HFFc6 (cell line): ENCODE measurements at regions not wholly inside any gene's neighbourhood (a gene's known extent, or its start where the extent isn't known, plus 50 kb on each side); places are given as distances from the start of the nearest gene placed in this dataset.

Source experiments
- DNase-seq: peaks from one replicate; pipeline ENCODE4 v3.0.0-alpha.2; 2018
- H3K27ac Mint-ChIP-seq: 2 replicates; pipeline ENCODE4 v1.8.0; 2020; ENCODE audit warnings: mild to moderate bottlenecking, mixed read lengths
- H3K27me3 Mint-ChIP-seq: 2 replicates; pipeline ENCODE4 v1.8.0; 2021; ENCODE audit warnings: mild to moderate bottlenecking, moderate library complexity, mixed read lengths; ENCODE audit not compliant: insufficient read depth
- H3K36me3 Mint-ChIP-seq: 2 replicates; pipeline ENCODE4 v1.8.0; 2021; ENCODE audit warnings: low read depth, mixed read lengths
- H3K4me1 Mint-ChIP-seq: 2 replicates; pipeline ENCODE4 v1.8.0; 2020; ENCODE audit warnings: low read depth, mixed read lengths
- H3K4me3 Mint-ChIP-seq: 2 replicates; pipeline ENCODE4 v1.8.0; 2020; ENCODE audit warnings: mild to moderate bottlenecking, moderate library complexity, mixed read lengths
- H3K9me3 Mint-ChIP-seq: 2 replicates; pipeline ENCODE4 v1.8.0; 2020; ENCODE audit warnings: mild to moderate bottlenecking, mixed read lengths
- TF ChIP-seq, protein P1 (sequence below): fragments of 200-600 bp; sonication (generic); IDR thresholded peaks from 2 replicates; pipeline ENCODE4 v1.5.0; 2021; ENCODE audit warnings: antibody characterized with exemption, mild to moderate bottlenecking

DNA sequence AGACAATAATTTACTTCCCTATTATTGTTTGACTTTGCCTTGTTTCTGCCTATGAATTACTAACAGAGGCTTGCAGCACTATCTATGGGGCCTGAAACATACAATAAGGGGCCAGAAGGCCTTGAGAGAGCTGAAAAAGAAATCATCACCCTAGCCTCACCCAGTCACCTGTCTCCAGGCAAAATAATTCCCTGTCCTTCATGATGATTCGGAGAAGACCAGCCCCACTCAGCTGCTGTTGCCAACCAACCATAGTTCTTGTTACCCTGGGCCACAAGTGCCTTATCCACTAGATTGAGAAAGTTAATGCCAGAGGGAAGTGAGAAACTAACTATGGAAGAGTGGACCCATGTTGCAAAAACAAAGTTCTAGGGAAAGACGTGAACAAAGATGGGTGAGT lies 97.1 kb downstream of the ARF6 start:
- peaks cover 73% of the 10 kb centered on the region for H3K4me1 Mint-ChIP-seq

GRCh38 chr14:49991491-49991890 lies 98.6 kb downstream of the ARF6 start:
- peaks cover 65% of the 10 kb centered on the region for H3K4me1 Mint-ChIP-seq
- no peaks in the 10 kb centered on the region for H3K36me3 Mint-ChIP-seq
- H3K27me3 Mint-ChIP-seq, result no peaks in the 10 kb centered on the region
- H3K4me3 Mint-ChIP-seq, result no peak overlapping the region
- no peak for DNase-seq
- H3K9me3 Mint-ChIP-seq, result no peaks in the 10 kb centered on the region
- TF ChIP-seq, protein P1, sequence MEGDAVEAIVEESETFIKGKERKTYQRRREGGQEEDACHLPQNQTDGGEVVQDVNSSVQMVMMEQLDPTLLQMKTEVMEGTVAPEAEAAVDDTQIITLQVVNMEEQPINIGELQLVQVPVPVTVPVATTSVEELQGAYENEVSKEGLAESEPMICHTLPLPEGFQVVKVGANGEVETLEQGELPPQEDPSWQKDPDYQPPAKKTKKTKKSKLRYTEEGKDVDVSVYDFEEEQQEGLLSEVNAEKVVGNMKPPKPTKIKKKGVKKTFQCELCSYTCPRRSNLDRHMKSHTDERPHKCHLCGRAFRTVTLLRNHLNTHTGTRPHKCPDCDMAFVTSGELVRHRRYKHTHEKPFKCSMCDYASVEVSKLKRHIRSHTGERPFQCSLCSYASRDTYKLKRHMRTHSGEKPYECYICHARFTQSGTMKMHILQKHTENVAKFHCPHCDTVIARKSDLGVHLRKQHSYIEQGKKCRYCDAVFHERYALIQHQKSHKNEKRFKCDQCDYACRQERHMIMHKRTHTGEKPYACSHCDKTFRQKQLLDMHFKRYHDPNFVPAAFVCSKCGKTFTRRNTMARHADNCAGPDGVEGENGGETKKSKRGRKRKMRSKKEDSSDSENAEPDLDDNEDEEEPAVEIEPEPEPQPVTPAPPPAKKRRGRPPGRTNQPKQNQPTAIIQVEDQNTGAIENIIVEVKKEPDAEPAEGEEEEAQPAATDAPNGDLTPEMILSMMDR, result no peak
- H3K27ac Mint-ChIP-seq, result no peak overlapping the region

More for the DNA sequence above, 97.1 kb downstream of the ARF6 start:
- no peaks in the 10 kb centered on the region for H3K36me3 Mint-ChIP-seq
- H3K4me3 Mint-ChIP-seq, result no peak overlapping the region
- no peaks in the 10 kb centered on the region for H3K9me3 Mint-ChIP-seq
- no peaks in the 10 kb centered on the region for H3K27me3 Mint-ChIP-seq
- TF ChIP-seq, protein P1, result no peak
- H3K27ac Mint-ChIP-seq, result no peak overlapping the region
- DNase-seq, result no peak

DNA sequence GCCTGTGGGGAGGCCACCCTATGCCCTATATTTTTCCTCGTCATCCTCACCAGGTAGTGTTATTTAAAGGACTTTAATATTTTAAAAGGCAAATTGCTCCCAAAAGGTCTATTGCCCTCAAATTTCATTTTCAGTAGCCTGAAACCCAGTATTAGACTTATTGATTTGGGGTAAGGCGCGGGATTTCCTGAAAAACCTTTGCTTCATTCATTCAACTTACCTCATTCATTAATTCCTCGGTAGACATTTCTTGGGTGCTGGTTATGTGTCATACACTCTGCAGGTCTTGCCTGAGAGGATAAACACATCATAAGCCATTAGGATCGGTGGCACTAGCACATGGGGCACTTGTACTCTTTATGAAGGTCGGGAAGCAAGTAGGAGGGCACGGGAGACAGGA lies 99.2 kb downstream of the ARF6 start:
- Mint-ChIP-seq H3K9me3 (no peaks in the 10 kb centered on the region), H3K27me3 (no peaks in the 10 kb centered on the region; the same call in 1 of the 2 replicates), H3K36me3 (no peaks in the 10 kb centered on the region), H3K4me3 (no peak overlapping the region), H3K27ac (peak overlapping the region; percentile 91), H3K4me1 (peaks cover 60% of the 10 kb centered on the region)
- TF ChIP-seq, protein P1, result no peak
- DNase-seq, result no peak

DNA sequence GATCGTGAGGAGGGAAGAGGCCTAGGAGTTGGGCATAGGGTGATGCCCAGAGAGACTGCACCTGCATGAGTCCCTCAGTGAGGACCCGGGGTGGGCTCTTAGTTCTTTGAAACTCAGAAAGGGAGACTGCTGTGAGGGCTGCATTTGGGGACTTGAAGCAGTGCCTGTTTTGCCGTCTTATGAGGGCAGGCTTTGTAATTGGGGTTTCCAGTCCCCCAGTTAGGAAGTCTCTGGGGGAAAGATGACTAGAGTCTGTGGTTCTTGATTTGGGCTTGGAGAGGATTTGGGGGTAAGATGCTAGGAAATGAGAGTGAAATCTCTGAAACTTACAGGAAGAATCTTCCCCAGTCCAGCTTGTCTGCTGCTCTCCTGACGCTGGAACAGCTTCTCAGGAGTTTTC lies 99.6 kb downstream of the ARF6 start:
- TF ChIP-seq, protein P1, result no peak
- Mint-ChIP-seq H3K4me1 (peaks cover 57% of the 10 kb centered on the region), H3K4me3 (no peak overlapping the region), H3K9me3 (no peaks in the 10 kb centered on the region), H3K27ac (peak overlapping the region; percentile 91), H3K27me3 (no peaks in the 10 kb centered on the region; the same call in 1 of the 2 replicates), H3K36me3 (no peaks in the 10 kb centered on the region)
- no peak for DNase-seq

GRCh38 chr14:49992901-49993339 lies 100.0 kb downstream of the ARF6 start:
- Mint-ChIP-seq H3K27ac (peak overlapping the region; percentile 91), H3K9me3 (no peaks in the 10 kb centered on the region), H3K36me3 (no peaks in the 10 kb centered on the region), H3K4me1 (peaks cover 57% of the 10 kb centered on the region), H3K27me3 (no peaks in the 10 kb centered on the region; the same call in 1 of the 2 replicates), H3K4me3 (0 out of 2 replicates have a peak overlapping the region, but pooled peaks have one; percentile 31)
- DNase-seq, result peak; percentile 90
- TF ChIP-seq, protein P1, result 0 out of 2 replicates have a peak, but pooled peaks have one; percentile 19

GRCh38 chr14:49993565-49993964 lies 100.7 kb downstream of the ARF6 start:
- Mint-ChIP-seq H3K27me3 (no peaks in the 10 kb centered on the region; the same call in 1 of the 2 replicates), H3K36me3 (no peaks in the 10 kb centered on the region), H3K4me3 (no peak overlapping the region), H3K9me3 (no peaks in the 10 kb centered on the region), H3K27ac (no peak overlapping the region), H3K4me1 (peaks cover 56% of the 10 kb centered on the region)
- TF ChIP-seq, protein P1, result no peak
- no peak for DNase-seq
